PC-3 (cell line): ENCODE measurements at regions not wholly inside any gene's neighbourhood (a gene's known extent, or its start where the extent isn't known, plus 50 kb on each side); places are given as distances from the start of the nearest gene placed in this dataset.

Experiments used
- ATAC-seq: fragments of 200-7000 bp; cut with Tn5 transposase; 2 replicates; pipeline ENCODE4 v1.9.1; 2020; ENCODE audit warnings: mild to moderate bottlenecking, moderate library complexity
- BruUV-seq: library from RNA; stranded (reverse); fragments of 400-500 nt; replicated peaks from 2 replicates; lab custom pipeline; 2021; lab: Mats Ljungman, UMichigan
- CTCF ChIA-PET: fragments of 300-600 bp; sonication (Branson Sonifier 250); formaldehyde crosslinking; loops from one replicate; lab custom pipeline; 2022; ENCODE audit warnings: antibody characterized with exemption; lab: Charles Lee
- POLR2A ChIA-PET: fragments of 300-600 bp; sonication (Branson Sonifier 250); formaldehyde crosslinking; loops from one replicate; lab custom pipeline; 2022; ENCODE audit warnings: antibody characterized with exemption; ENCODE audit not compliant: unreplicated experiment; lab: Charles Lee
- DNase-seq: peaks from one replicate; pipeline ENCODE4 v3.0.0-alpha.2; 2015
- H2AFZ ChIP-seq: fragments of 300-600 bp; sonication (generic); 2 replicates; pipeline ENCODE4 v1.6.0; 2016; ENCODE audit warnings: antibody characterized with exemption, low read length
- H3F3A ChIP-seq: fragments of 300-600 bp; sonication (generic); one replicate; pipeline ENCODE4 v1.6.0; 2017; ENCODE audit warnings: antibody characterized with exemption, low read length, control low read depth, mild to moderate bottlenecking; ENCODE audit not compliant: unreplicated experiment
- H3K27ac ChIP-seq: fragments of 300-600 bp; sonication (generic); 2 replicates; pipeline ENCODE4 v1.5.1; 2016; ENCODE audit warnings: mild to moderate bottlenecking, low read length
- H3K27me3 ChIP-seq: fragments of 300-600 bp; sonication (generic); 2 replicates; pipeline ENCODE4 v1.6.1; 2016; ENCODE audit warnings: low read length, mixed read lengths
- H3K36me3 ChIP-seq: fragments of 300-600 bp; sonication (generic); 2 replicates; pipeline ENCODE4 v1.6.1; 2016; ENCODE audit warnings: low read depth, mixed run types, low read length, mixed read lengths
- H3K4me1 ChIP-seq: fragments of 300-600 bp; sonication (generic); 2 replicates; pipeline ENCODE4 v1.5.1; 2016; ENCODE audit warnings: low read length; ENCODE audit not compliant: insufficient read depth
- H3K4me2 ChIP-seq: fragments of 300-600 bp; sonication (generic); 2 replicates; pipeline ENCODE4 v1.6.0; 2016; ENCODE audit warnings: low read length
- H3K4me3 ChIP-seq: fragments of 300-600 bp; sonication (generic); 2 replicates; pipeline ENCODE4 v1.5.1; 2016; ENCODE audit warnings: mild to moderate bottlenecking, low read length, mixed read lengths
- H3K79me2 ChIP-seq: fragments of 300-600 bp; sonication (generic); 2 replicates; pipeline ENCODE4 v1.6.1; 2017; ENCODE audit warnings: low read length, mixed read lengths
- H3K9ac ChIP-seq: fragments of 300-600 bp; sonication (generic); 2 replicates; pipeline ENCODE4 v1.6.0; 2016; ENCODE audit warnings: mild to moderate bottlenecking, low read length
- H3K9me2 ChIP-seq: fragments of 300-600 bp; sonication (generic); replicated peaks from 2 replicates; pipeline ENCODE4 v1.6.1; 2016; ENCODE audit warnings: mixed run types, low read length, mixed read lengths
- H3K9me3 ChIP-seq: fragments of 300-600 bp; sonication (generic); 2 replicates; pipeline ENCODE4 v1.6.1; 2016; ENCODE audit warnings: low read length, mixed read lengths
- H4K20me1 ChIP-seq: fragments of 300-600 bp; sonication (generic); 2 replicates; pipeline ENCODE4 v1.6.1; 2016; ENCODE audit warnings: low read length, mixed read lengths
- EZH2 ChIP-seq: fragments of 300-600 bp; sonication (generic); IDR thresholded peaks from one replicate; pipeline ENCODE4 v1.6.1; 2017; ENCODE audit warnings: antibody characterized with exemption, mild to moderate bottlenecking, low read length; ENCODE audit not compliant: unreplicated experiment
- EZH2phosphoT487 ChIP-seq: fragments of 300-600 bp; sonication (generic); IDR thresholded peaks from 2 replicates; pipeline ENCODE4 v1.6.1; 2018; ENCODE audit warnings: mild to moderate bottlenecking, antibody characterized with exemption, low read length, borderline replicate concordance
- intact Hi-C: fragments of 100-400 bp; cut with micrococcal nuclease; formaldehyde crosslinking; loops from 2 replicates; pipeline ENCODE4 v1.9.0; 2023
- TF ChIP-seq, protein P1 (sequence below): fragments of 300-600 bp; sonication (generic); conservative IDR thresholded peaks from 2 replicates; pipeline ENCODE4 v1.5.1; 2017; ENCODE audit warnings: antibody characterized with exemption, low read depth, mild to moderate bottlenecking, low read length

DNA sequence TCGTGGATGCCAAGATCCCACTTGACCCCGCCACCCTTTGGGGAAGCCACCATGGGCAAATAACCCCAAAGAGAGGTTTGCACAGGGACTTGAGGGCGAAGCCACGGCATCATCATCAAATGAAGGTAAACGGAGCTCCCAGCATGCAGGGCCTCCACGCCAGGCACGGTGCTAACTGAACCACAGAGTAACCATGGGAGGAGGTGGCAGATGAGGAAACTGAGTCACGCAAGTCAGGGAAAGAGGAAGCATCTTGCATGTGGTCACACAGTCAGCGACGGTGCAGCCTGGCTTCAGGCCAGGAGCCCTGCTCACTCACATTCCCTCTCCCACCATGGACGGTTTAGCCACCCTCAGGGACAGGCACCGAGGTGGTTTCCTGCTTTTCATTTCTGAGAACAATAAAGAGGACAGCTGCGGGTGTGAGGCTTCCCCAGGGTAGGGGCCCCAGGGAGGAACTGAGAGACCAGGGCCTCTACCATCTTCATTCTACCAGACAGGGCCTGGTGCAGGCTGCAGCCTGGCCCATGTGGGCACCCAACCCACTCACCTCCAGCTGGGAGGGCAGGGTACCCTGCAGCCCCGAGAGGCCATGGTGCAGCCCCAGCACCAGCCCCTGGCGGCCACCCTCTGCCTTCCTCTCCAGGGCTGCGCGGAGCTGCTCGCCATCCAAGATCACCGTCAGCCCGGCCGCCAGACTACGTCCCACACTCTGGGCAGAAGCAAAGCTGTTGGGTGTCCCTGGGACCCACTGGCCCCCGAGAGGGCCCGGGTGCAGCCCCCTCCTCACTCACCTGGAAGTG, 78.3 kb downstream of the RMI2 start:
- CTCF ChIA-PET: no interaction called here
- BruUV-seq: no TSS peak
- H4K20me1 ChIP-seq: no peaks in the 10 kb centered on the region
- DNase-seq (no peak), ATAC-seq (no peak)
- H3K9me2 ChIP-seq: no peaks in the 10 kb centered on the region
- H2AFZ ChIP-seq: no peak overlapping the region
- no peaks in the 10 kb centered on the region for H3K4me1 ChIP-seq
- intact Hi-C loops: no loop called here
- no peak for TF ChIP-seq EZH2
- TF ChIP-seq, protein P1, sequence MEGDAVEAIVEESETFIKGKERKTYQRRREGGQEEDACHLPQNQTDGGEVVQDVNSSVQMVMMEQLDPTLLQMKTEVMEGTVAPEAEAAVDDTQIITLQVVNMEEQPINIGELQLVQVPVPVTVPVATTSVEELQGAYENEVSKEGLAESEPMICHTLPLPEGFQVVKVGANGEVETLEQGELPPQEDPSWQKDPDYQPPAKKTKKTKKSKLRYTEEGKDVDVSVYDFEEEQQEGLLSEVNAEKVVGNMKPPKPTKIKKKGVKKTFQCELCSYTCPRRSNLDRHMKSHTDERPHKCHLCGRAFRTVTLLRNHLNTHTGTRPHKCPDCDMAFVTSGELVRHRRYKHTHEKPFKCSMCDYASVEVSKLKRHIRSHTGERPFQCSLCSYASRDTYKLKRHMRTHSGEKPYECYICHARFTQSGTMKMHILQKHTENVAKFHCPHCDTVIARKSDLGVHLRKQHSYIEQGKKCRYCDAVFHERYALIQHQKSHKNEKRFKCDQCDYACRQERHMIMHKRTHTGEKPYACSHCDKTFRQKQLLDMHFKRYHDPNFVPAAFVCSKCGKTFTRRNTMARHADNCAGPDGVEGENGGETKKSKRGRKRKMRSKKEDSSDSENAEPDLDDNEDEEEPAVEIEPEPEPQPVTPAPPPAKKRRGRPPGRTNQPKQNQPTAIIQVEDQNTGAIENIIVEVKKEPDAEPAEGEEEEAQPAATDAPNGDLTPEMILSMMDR: no peak
- H3K79me2 ChIP-seq: no peaks in the 10 kb centered on the region
- H3K36me3 ChIP-seq: no peaks in the 10 kb centered on the region
- no peaks in the 10 kb centered on the region for H3F3A ChIP-seq
- H3K27ac ChIP-seq: no peak overlapping the region
- H3K4me3 ChIP-seq: no peak overlapping the region
- H3K9ac ChIP-seq: no peak overlapping the region
- H3K27me3 ChIP-seq: no peaks in the 10 kb centered on the region
- no peaks in the 10 kb centered on the region for H3K9me3 ChIP-seq
- POLR2A ChIA-PET: no interaction called here
- H3K4me2 ChIP-seq: no peak overlapping the region

DNA sequence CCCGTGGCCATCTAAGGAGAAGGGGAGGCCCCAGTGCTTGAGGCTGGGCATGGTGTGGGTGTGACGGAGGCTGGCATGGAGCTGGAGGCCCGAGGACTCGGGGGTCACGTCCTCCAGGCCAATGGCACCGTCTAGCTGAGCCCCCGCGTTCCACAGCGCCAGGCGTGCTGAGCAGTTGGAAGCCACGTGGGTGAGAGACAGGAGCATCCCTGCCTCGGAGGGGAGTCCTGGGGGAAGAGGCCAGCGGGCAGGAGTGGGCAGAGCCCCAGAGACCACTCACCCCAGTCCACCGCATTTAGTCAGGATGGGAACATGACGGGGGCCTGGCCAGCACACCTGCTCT, 78.8 kb downstream of the RMI2 start:
- no peak overlapping the region for H3K4me2 ChIP-seq
- no peak overlapping the region for H3K9ac ChIP-seq
- CTCF ChIA-PET: no interaction called here
- H3K4me1 ChIP-seq: no peaks in the 10 kb centered on the region
- H3K79me2 ChIP-seq: no peaks in the 10 kb centered on the region
- H3K27ac ChIP-seq: no peak overlapping the region
- BruUV-seq: no TSS peak
- DNase-seq (no peak), ATAC-seq (no peak)
- H3K36me3 ChIP-seq: no peaks in the 10 kb centered on the region
- H3K4me3 ChIP-seq: no peak overlapping the region
- no peaks in the 10 kb centered on the region for H3K9me2 ChIP-seq
- no peaks in the 10 kb centered on the region for H3K27me3 ChIP-seq
- no peaks in the 10 kb centered on the region for H3K9me3 ChIP-seq
- POLR2A ChIA-PET: no interaction called here
- no peaks in the 10 kb centered on the region for H3F3A ChIP-seq
- H2AFZ ChIP-seq: no peak overlapping the region
- no peak for TF ChIP-seq EZH2phosphoT487
- TF ChIP-seq EZH2: no peak
- TF ChIP-seq, protein P1: no peak
- H4K20me1 ChIP-seq: no peaks in the 10 kb centered on the region
- intact Hi-C loops: no loop called here

DNA sequence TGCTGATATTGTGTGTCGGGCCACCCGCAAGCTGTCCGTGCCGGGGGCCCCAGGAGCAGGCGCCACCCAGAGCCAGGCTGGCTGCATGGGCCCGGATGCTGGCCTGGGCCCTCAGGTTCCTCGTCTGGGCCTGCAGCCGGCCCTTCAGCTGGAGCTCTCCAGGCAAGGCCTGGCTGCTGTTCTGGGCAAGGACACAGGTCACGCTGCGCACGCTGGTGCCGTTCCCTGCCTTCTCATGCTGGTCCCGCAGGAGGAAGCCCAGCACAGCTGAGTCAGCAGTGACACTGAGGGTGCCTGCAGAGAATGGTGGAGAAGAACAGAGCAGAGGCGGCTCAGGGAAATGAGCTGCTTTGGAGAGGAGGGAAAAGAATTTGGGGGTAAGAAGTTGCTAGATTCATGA, 79.9 kb downstream of the RMI2 start:
- H3K27ac ChIP-seq: no peak overlapping the region
- no TSS peak for BruUV-seq
- no peaks in the 10 kb centered on the region for H3K4me1 ChIP-seq
- POLR2A ChIA-PET: no interaction called here
- no peak for TF ChIP-seq EZH2phosphoT487
- TF ChIP-seq, protein P1: no peak
- TF ChIP-seq EZH2: no peak
- no peaks in the 10 kb centered on the region for H3K9me3 ChIP-seq
- H3K9me2 ChIP-seq: no peaks in the 10 kb centered on the region
- no peak overlapping the region for H3K9ac ChIP-seq
- H3K4me2 ChIP-seq: no peak overlapping the region
- H3F3A ChIP-seq: no peaks in the 10 kb centered on the region
- CTCF ChIA-PET: no interaction called here
- H3K27me3 ChIP-seq: no peaks in the 10 kb centered on the region
- no peak overlapping the region for H2AFZ ChIP-seq
- DNase-seq: no peak
- no peaks in the 10 kb centered on the region for H3K36me3 ChIP-seq
- intact Hi-C loops: no loop called here
- H3K4me3 ChIP-seq: no peak overlapping the region
- H4K20me1 ChIP-seq: no peaks in the 10 kb centered on the region
- no peaks in the 10 kb centered on the region for H3K79me2 ChIP-seq
- no peak for ATAC-seq
